Hypothalamus (tissue), 51 donors: ENCODE measurements at regions not wholly inside any gene's neighbourhood (a gene's known extent, or its start where the extent isn't known, plus 50 kb on each side); places are given as distances from the start of the nearest gene placed in this dataset.

Experiments used
- DNase-seq, 51 donors: peaks; one replicate each; lab custom pipeline; 2025; lab: John Stamatoyannopoulos, UW

- DNase-seq, result peak in 26 of 51 donors; percentile 1 to 56 (median 30)
Measured at GRCh38 chr19:46546194-46546896, 50.7 kb upstream of the PNMA8B start.

- DNase-seq, result no peak
Measured at GRCh38 chr19:46550684-46551083, 50.4 kb upstream of the CALM3 start.

DNA sequence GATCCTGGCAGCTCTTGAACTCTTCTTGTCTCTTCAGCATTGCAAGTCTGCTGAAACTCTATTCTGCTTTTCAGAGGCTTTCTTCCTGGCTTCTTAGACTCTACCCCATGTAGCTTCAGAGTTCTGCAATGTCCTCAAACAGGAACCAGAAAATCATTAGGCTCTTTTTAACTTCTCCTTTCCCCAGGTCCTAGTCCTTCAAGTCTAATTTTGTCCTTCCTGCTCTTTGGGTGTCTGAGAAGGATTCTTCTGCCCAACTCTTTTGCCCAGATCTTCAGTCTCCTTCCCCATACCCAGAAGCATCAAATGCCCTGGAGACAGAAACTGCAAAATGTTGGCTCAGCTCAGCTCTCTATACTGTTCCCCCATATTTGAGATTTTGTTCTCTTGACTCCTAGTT, 50.0 kb upstream of the CALM3 start:
- no peak for DNase-seq
